NCI-H1417 (cell line): ENCODE measurements at regions not wholly inside any gene's neighbourhood (a gene's known extent, or its start where the extent isn't known, plus 50 kb on each side); places are given as distances from the start of the nearest gene placed in this dataset.

Experiments
- DNase-seq, 3 experiments: peaks; one replicate each; lab custom pipeline; 2025; lab: John Stamatoyannopoulos, UW

- DNase-seq = no peak
Measured at GRCh38 chr21:35265170-35265877, 216.2 kb upstream of the RUNX1 start.

- DNase-seq = no peak
Measured at GRCh38 chr21:35259457-35259856, 210.4 kb upstream of the RUNX1 start.

- DNase-seq = no peak
Measured at GRCh38 chr21:35258521-35258920, 209.4 kb upstream of the RUNX1 start.

- peak in 1 of 3 experiments; percentile 74 for DNase-seq
Measured at GRCh38 chr21:35257413-35257812, 208.3 kb upstream of the RUNX1 start.

- peak; percentile 63 to 96 (median 82) for DNase-seq
Measured at GRCh38 chr21:35256468-35256988, 207.4 kb upstream of the RUNX1 start.

- peak in 1 of 3 experiments; percentile 39 for DNase-seq
Measured at GRCh38 chr21:35254765-35255138, 205.7 kb upstream of the RUNX1 start.

- peak in 1 of 3 experiments; percentile 65 for DNase-seq
Measured at GRCh38 chr21:35254006-35254764, 205.1 kb upstream of the RUNX1 start.

- no peak for DNase-seq
Measured at GRCh38 chr21:35252831-35253230, 203.7 kb upstream of the RUNX1 start.

- DNase-seq = peak in 1 of 3 experiments; percentile 24
Measured at GRCh38 chr21:35249636-35250035, 200.5 kb upstream of the RUNX1 start.

GRCh38 chr21:35245879-35246278 lies 196.8 kb upstream of the RUNX1 start:
- no peak for DNase-seq

- DNase-seq = no peak
Measured at GRCh38 chr21:35244514-35244913, 195.4 kb upstream of the RUNX1 start.

GRCh38 chr21:35243171-35243570 lies 194.1 kb upstream of the RUNX1 start:
- DNase-seq = no peak

GRCh38 chr21:35239811-35240219 lies 190.7 kb upstream of the RUNX1 start:
- peak; percentile 87 to 98 (median 92) for DNase-seq

- DNase-seq = no peak
Measured at GRCh38 chr21:35238119-35238518, 189.0 kb upstream of the RUNX1 start.

- DNase-seq = no peak
Measured at GRCh38 chr21:35237287-35237686, 188.2 kb upstream of the RUNX1 start.

- no peak for DNase-seq
Measured at GRCh38 chr21:35236090-35236489, 187.0 kb upstream of the RUNX1 start.

- no peak for DNase-seq
Measured at GRCh38 chr21:35234725-35235124, 185.6 kb upstream of the RUNX1 start.

- DNase-seq = no peak
Measured at GRCh38 chr21:35233756-35234155, 184.7 kb upstream of the RUNX1 start.

GRCh38 chr21:35232545-35233176 lies 183.6 kb upstream of the RUNX1 start:
- DNase-seq = no peak

GRCh38 chr21:35231090-35231489 lies 182.0 kb upstream of the RUNX1 start:
- peak in 1 of 3 experiments; percentile 38 for DNase-seq

- peak in 2 of 3 experiments; percentile 38 to 42 for DNase-seq
Measured at GRCh38 chr21:35229290-35229689, 180.2 kb upstream of the RUNX1 start.

GRCh38 chr21:35227786-35228185 lies 178.7 kb upstream of the RUNX1 start:
- DNase-seq = peak; percentile 72 to 98 (median 92)
